Superior temporal gyrus (tissue), 1 donor: ENCODE measurements at regions not wholly inside any gene's neighbourhood (a gene's known extent, or its start where the extent isn't known, plus 50 kb on each side); places are given as distances from the start of the nearest gene placed in this dataset.
"Not testable (repeated sequence)": the region's sequence is repeated elsewhere in the genome, so short reads cannot be mapped to it uniquely, and the experiment has no call there.

Source experiments
- DNase-seq: peaks from one replicate; pipeline ENCODE4 v3.0.0-alpha.2; 2016; ENCODE audit errors: extremely low spot score

DNA sequence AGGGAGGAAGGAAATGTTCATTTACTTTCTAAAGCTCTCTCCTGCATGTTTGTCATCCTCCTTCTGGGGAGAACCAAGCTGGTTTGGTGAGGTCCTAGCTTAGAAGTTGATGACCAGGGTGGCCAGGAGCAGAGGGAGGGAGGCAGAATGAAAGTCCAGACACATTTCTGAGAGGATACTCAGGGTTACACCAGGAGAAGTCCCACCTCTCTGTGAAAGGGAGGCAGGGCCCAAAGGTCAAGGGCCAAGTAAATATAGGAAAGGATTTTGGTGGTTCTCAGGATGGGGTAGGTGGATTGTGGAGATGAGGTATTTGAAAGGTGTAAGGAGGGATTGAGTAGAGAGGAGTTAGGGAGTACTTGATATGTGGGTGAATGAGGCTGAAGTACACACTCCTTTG, 58.0 kb upstream of the FBXO11 start:
- DNase-seq: no peak

DNA sequence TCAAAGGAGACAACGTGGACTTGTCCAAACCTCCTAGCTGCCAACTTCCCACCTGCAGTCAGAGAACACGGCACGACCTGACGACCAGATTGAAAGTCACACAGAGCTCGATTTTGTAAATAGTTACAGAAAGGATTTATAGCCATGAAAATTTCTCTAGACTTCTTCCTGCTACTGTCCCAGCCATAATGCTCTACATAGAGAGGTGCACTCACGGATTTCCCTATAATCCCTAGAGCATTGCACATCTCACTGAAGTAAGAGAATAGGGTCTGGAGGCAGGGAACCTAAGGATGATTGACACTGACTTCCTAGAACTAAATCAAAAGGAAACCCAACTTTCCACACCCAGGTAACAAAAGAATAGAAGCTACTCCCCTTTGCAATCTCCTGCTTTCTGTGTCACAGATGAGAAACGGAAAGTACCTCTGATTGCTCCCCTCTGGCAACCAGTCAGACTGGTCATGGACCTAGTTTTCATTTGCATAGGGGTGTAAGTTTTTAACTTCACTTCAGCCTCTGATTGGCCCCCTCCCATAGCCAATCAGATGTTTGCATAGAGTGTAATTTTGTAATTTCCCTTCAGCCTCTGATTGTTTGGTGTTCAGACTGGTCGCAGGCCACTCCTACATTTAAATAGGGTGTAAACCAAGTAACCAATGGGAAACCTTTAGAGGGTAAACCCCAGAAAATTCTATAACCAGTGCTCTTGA, 58.6 kb upstream of the FBXO11 start:
- no peak for DNase-seq

DNA sequence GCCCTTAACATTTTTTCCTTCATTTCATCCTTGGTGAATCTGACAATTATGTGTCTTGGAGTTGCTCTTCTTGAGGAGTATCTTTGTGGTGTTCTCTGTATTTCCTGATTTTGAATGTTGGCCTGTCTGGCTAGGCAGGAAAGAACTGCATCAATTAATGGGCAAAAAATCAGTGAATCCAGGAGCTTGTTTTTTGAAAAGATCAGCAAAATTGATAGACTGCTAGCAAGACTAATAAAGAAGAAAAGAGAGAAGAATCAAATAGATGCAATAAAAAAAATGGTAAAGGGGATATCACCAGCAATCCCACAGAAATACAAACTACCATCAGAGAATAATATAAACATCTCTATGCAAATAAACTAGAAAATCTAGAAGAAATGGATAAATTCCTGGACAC, 70.4 kb upstream of the FBXO11 start:
- DNase-seq: not testable (repeated sequence)

- no peak for DNase-seq
Observed at GRCh38 chr2:47984041-47984440, 77.7 kb upstream of the FBXO11 start.

DNA sequence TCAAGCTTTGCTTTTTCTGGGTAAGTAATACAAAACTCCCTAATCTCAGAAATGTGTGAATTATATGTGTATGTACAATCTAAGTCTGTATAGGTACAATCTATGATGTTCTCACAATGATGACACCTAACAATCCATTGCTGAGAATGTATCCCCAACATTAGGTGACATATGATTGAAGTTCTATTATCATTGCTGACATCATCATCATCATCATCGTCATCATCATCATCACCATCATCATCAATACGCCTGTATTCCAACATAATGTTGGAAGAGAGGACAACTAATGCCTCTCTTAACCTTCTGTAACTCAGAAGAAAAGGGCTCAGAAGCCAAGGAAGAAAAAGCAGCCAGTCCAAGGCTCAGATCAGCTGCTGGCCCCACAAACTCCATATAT, 84.2 kb upstream of the FBXO11 start:
- no peak for DNase-seq

GRCh38 chr2:47992671-47993070, 86.4 kb upstream of the FBXO11 start:
- DNase-seq: no peak

DNA sequence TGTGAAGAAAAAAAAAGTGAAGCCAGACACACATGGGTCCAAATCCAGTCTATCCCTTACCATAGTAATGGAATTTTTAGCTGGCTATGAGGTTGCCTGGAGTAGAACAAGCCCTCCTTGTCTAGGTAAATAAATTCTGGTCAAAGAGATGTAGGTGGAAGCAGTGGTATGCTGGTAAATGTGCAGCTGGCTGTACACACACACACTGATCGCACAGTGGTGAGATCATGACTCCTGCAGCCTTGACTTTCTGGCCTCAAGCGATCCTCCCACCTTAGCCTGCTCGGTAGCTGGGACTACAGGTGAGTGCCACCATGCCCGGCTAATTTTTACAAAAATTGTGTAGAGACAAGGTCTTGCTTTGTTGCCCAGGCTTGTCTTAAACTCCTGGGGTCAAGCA, 90.5 kb upstream of the FBXO11 start:
- no peak for DNase-seq

- no peak for DNase-seq
Observed at GRCh38 chr2:47999512-47999911, 93.2 kb upstream of the FBXO11 start.

GRCh38 chr2:48001498-48001897, 95.2 kb upstream of the FBXO11 start:
- DNase-seq: no peak

GRCh38 chr2:48006094-48006493, 99.8 kb upstream of the FBXO11 start:
- no peak for DNase-seq

- no peak for DNase-seq
Observed at GRCh38 chr2:48007699-48008268, 101.5 kb upstream of the FBXO11 start.

DNA sequence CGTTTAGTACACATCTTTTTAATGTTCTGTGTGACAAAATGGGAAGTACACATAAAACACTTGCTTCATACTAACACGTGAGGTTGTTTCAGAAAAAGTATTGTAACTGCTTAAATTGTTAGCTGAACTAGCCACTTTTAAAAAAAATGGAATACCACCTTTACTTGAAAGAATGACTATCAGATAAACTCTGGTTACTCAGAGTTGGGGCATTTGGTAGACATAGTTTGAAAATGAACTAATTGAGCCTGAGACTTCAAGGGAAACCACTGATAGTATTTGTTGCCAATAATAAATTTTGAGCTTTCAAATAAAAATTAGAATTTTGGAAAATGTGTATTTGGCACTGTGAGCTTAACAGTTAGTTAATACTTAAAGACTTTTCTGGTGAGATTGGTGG, 103.0 kb upstream of the FBXO11 start:
- DNase-seq: no peak

DNA sequence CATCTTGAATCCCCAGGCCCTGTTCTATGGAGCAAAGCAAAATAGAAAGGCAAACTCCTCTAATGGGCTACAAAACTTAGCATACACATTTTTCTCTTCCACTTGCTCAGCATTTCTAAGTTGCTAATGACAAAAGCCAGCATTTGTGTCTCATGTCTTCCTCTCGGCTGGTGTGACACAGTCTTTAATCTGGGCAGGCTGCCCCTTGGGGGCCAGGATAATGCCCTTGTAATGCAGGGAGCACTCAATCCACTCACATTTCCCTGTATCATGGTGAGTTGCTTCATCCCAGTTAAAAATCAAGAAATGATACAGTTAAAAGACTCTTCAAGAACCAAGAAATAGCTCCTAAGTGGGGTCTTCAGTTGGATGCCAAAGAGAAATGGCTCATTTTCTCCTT, 109.1 kb upstream of the FBXO11 start:
- no peak for DNase-seq

DNA sequence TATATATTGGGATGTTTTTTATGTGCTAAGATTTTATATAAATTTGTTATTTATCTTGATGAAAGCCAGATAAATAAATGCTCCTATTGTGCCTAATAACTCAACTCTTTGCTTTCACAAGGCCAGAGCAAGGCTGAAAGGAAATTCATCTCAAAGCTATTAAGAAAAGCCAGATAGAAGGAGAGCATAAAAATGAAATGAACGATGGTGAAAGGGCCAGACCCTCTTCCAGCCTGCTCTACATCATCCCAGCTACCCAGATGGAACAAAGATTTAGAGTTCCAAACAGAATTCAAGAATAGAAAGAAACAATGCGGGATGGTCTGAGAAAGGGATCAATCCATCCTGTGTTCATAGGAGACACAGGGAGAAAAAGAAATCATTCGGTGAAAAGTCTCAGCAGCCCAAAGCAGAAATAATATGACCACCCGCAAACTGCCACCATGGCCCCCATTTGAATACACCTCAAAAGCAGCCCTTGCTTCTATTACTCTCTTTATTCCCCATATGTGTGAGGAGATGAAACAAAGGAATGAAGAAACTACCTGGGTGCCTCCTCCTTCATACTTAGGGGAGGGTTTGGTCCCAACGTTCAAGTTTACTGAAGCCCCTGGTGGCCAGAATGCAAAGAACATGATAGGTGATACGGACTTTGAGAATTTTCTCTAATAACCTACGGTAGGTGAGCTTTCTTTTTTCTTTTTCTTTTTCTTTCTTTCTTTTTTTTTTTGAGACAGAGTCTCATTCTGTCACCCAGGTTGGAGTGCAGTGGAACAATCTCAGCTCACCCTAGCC, 110.1 kb upstream of the FBXO11 start:
- DNase-seq: no peak

- DNase-seq: no peak
Observed at GRCh38 chr2:48017136-48017535, 110.8 kb upstream of the FBXO11 start.

DNA sequence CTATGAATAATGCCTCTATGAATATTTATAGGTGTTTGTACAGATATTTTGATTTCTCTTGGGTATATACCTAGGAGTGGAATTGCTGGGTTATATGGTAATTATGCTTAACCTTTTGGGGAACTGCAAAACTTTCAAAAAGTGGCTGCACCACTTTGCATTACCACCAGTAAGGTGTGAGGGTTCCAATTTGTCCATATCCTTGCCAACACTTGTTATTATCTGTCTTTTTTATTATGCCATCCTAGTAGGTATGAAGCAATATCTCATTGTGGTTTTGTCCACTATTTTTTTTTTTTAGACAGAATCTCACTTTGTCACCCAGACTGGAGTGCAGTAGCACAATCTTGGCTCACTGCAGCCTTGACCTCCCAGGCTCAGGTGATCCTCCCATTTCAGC, 112.2 kb upstream of the FBXO11 start:
- no peak for DNase-seq

- DNase-seq: no peak
Observed at GRCh38 chr2:48026865-48027264, 120.6 kb upstream of the FBXO11 start.

GRCh38 chr2:48032765-48033164, 126.5 kb upstream of the FBXO11 start:
- DNase-seq: no peak

DNA sequence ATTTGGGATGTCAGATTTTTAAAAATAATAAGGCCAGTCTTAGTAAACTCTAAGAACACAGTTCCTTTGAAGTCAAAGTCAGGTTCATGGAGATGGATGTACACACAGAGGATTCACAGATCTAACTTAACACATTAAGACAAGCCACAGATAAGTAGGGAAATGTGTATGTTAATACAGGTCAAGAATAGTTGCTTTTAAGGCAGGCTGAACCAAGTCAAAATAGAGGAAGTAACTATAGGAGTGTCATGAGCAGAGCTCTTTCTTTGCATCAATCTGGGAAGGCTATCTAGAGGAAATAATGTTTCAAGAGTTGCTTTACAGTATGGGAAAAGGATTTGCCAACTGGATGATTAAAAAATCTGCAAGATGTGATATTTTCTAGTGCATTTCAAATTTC, 128.0 kb upstream of the FBXO11 start:
- DNase-seq: no peak

DNA sequence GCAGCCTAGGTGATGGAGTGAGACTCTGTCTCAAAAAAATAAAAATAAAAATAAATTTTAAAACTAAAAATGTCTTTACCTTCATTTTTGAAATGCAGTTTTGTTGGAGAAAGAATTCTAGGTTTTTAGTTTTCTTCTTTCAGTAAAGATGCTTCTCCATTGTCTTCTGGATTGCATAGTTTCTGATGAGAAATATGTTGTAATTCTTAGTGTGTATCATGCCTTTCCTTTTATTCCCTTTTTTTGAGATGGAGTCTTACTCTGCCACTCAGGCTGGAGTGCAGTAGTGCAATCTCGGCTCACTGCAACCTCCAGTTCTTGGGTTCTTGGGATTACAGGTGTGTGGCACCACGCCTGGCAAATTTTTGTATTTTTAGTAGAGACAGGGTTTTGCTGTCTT, 130.0 kb upstream of the FBXO11 start:
- DNase-seq: no peak

DNA sequence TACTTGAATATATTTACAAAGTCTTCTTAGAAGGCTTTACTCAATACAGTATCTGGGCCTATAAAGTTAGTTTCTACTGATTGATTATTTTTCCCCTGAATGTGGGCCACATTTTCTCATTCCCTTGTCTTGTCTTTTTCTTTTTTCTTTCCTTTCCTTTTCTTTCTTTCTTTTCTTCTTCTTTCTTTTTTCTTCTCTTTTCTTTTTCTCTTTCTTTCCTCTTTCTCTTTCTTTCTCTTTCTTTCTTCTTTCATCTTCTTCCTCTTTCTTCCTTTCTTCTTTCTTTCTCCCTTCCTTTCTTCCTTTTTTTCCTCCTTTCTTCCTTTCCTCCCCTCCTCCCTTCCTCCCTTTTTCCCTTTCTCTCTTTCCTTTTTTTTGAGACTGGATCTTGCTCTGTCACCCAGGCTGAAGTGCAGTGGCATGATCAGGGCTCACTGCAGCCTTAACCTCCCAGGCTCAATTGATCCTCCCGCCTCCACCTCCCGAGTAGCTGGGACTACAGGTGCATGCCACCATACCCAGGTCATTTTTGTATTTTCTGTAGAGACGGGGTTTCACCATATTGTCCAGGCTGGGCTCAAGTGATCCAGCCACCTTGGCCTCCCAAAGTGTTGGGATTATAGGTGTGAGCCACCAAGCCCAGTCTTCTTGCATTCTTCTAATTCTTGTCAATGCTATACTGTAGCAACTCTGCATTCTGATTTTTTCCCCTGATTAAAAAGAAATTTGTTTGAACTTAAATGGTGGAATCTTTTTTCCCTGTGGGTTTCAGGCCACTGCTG, 133.1 kb upstream of the FBXO11 start:
- no peak for DNase-seq

- no peak for DNase-seq
Observed at GRCh38 chr2:48043131-48043700, 136.9 kb upstream of the FBXO11 start.
